Stimulated activated CD4-positive, alpha-beta T cell treated with anti-CD3 and anti-CD28 coated beads, Interleukin-15, amount 100 ng/mL, for 48 hours (primary cell): ENCODE measurements at regions not wholly inside any gene's neighbourhood (a gene's known extent, or its start where the extent isn't known, plus 50 kb on each side); places are given as distances from the start of the nearest gene placed in this dataset.

Experiments
- DNase-seq, 2 donors: peaks; one replicate each; pipeline ENCODE4 v3.0.0-alpha.2; 2020; ENCODE audit warnings: low read depth in 2 of 2

DNA sequence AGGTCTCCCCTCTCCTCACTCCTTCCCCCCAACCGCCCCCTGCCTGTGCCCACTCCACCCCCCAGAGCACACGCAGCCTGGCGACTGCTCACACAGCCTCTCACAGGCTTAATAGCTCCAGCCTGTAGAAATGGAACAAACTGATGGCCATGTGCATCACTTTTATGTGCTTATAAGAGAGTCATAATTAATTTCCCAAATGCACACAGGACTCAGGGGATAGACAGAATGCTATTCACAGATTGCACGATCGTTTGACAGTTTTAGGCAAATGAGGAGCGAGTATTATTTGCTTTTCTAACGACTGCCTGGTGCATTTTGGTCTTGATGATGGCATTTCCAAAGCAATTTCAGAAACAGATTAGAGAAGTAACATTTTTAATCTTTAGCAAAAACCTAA, 97.7 kb upstream of the VSTM2B start:
- DNase-seq = no peak

DNA sequence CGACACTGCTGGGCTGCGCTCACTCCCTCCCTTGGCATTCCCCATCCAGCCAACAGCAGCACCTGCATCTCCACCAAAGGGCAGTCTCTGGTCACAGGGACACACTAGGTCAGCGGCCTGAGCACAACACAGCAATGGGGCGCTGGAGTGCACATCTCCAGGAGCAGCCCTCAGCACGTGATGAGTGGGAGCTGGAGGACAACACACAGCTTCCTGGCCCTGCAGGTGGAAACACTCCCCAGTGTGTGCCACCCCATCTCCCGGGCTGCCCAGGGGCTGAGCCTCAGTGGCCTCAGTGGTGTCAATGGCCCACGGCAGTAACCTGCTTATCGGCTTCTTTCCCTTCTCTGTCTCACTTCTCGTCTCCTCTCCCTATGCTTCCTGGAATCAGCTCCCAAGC, 96.8 kb upstream of the VSTM2B start:
- DNase-seq = no peak

- DNase-seq = no peak
These were observed 96.2 kb upstream of the VSTM2B start for GRCh38 chr19:29429581-29429980.

GRCh38 chr19:29431332-29431731, 94.5 kb upstream of the VSTM2B start:
- no peak for DNase-seq

GRCh38 chr19:29432677-29433076, 93.1 kb upstream of the VSTM2B start:
- DNase-seq = no peak

DNA sequence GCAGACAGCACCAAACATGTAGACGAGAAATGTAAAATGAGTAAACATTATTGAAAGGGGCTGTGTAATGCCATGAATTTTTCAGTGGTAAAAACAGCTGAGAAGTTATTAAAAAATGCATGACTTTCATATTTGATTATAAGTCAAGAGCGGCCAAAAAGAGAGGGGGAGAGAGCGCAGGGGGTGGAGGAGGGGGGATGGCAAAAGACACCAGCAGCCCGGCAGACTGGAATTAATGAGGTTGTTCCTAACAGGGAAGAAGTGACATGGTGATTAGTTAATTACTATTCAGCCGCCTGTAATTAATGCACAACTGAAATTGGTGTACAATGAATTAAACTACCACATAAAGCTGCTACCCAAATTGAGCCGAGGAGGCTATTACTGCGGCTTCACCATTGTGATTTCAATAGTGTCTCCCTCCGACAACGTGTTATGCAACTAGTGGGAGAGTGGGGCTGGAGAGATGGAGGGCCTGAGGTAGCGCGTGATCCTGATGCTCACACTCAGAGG, 89.1 kb upstream of the VSTM2B start:
- no peak for DNase-seq

- no peak for DNase-seq
These were observed 86.8 kb upstream of the VSTM2B start for GRCh38 chr19:29439021-29439420.

- no peak for DNase-seq
These were observed 85.9 kb upstream of the VSTM2B start for GRCh38 chr19:29439688-29440550.

DNA sequence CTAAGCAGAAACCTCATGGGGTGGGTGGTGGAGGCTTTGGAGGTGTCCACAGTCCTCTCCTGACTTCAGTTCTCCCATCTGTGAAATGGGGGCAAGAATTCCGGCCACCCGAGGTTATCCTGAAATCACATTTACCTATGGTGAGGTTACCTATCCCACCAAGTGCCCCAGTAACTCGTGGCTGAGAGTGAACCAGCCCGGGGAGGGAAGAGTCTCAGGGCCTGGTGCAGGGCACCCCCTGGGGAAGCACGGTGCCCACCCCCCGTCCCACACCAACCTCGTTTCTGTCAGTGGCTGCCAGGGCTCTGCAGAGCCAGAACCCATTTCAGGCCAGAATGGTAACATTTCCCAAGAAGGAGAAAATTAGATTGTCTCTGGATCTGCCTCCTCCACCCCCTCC, 83.7 kb upstream of the VSTM2B start:
- DNase-seq = no peak

DNA sequence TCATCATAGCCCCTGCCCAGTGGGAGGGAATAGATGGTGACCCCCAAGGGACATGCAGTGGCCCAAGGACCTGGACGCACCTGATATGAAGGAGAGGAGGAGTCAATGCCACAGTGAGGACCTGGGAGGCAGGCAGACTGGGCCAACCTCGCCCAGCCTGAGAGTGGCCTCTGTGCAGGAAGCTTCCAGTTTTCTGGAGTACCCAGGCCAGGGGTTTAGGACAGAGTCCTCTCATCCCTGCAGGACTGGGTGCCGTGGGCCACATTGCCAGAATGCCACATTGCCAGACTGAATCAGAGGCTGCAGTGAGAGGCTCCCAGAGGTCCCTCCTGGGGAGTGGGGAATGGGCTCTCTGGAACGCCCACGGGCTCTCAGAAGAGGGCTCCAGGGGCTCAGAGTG, 82.9 kb upstream of the VSTM2B start:
- DNase-seq = no peak

GRCh38 chr19:29445246-29445645, 80.5 kb upstream of the VSTM2B start:
- no peak for DNase-seq

- DNase-seq = no peak
These were observed 79.4 kb upstream of the VSTM2B start for GRCh38 chr19:29446361-29446760.

DNA sequence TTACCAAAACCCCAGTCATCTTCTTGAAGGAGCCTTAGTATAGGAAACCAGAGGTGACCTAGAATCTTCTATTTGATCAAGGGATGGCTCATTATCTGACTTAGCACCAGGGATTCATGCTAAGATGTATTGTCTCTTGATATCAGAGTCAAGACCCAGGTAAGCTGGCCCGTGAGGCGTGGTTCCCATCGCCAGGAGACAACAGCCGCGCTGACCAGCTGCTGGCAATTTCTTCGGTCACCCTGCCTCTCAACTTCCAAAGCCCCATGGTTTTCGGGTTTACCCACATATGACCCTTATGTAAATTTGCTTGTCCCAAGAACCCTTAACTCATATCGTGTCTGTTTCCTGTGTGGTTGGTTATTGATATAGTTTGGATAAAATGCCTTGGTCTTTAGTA, 77.7 kb upstream of the VSTM2B start:
- DNase-seq = no peak

DNA sequence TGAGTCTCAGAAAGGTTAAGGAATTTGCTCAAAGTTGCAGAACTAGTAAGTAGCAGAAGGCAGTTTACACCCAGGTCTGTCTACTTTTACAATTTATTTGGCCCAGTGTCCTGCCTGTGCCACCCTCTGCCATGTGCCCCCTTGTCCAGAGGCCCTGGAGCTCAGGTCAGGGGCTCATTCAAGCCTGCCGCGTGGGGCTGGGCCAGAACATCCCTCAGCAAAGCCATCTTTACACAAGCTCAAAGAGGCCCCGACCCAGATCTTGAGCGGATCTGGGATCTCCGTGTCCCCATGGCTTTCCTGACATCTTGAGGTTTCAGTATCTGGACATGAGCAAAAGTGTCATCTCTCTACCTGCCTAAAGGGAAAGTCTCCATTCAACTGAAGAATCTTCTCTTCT, 76.4 kb upstream of the VSTM2B start:
- DNase-seq = no peak

GRCh38 chr19:29450306-29450705, 75.5 kb upstream of the VSTM2B start:
- DNase-seq = no peak

- DNase-seq = no peak
These were observed 75.0 kb upstream of the VSTM2B start for GRCh38 chr19:29450812-29451211.

GRCh38 chr19:29454109-29454508, 71.7 kb upstream of the VSTM2B start:
- no peak for DNase-seq

GRCh38 chr19:29457413-29457812, 68.4 kb upstream of the VSTM2B start:
- DNase-seq = no peak

- DNase-seq = no peak
These were observed 57.9 kb upstream of the VSTM2B start for GRCh38 chr19:29467824-29468401.

DNA sequence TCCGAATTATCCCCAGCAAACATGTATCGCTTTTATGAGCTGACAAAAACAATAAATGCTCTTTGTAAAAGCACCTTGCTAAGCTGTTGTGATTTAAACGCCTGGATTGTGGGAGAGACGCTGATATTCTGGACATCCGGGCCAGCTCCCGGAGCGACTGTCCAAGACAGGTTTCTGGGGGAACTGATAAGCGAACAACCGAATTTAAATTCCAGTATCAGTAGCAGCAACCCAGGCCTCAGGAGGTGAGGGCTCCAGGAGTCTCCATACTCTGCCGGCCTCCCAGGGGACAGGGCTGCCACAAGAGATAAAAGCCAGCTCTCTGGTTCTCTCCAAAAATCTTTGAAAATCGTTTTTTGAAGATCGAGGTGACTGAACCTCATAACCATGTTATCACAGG, 50.3 kb upstream of the VSTM2B start:
- DNase-seq = no peak
